Suprapubic skin (tissue), 3 donors: ENCODE measurements at regions not wholly inside any gene's neighbourhood (a gene's known extent, or its start where the extent isn't known, plus 50 kb on each side); places are given as distances from the start of the nearest gene placed in this dataset.

Experiments used
- CTCF ChIP-seq, 2 donors: fragments of 200-600 bp in 1 of 2; fragments of 450-650 bp in 1 of 2; sonication (generic) in 1 of 2; IDR thresholded peaks; one replicate each; pipeline ENCODE4 v1.5.1; 2016 to 2019; ENCODE audit warnings: antibody characterized with exemption in 2 of 2, mild to moderate bottlenecking in 1 of 2, moderate library complexity in 1 of 2
- POLR2AphosphoS5 ChIP-seq, 3 donors: sonication (generic); formaldehyde crosslinking; IDR thresholded peaks; one replicate each; pipeline ENCODE4 v1.6.1; 2017; ENCODE audit warnings: antibody characterized with exemption in 3 of 3

- TF ChIP-seq POLR2AphosphoS5 (IDR thresholded peaks at IDR 0.05) (no peak), CTCF (IDR thresholded peaks at IDR 0.05) (no peak)
Observed at GRCh38 chr2:220995581-220995980, 576.5 kb downstream of the EPHA4 start.
